Forelimb muscle (tissue), 1 donor: ENCODE measurements at regions not wholly inside any gene's neighbourhood (a gene's known extent, or its start where the extent isn't known, plus 50 kb on each side); places are given as distances from the start of the nearest gene placed in this dataset.
"Not testable (repeated sequence)": the region's sequence is repeated elsewhere in the genome, so short reads cannot be mapped to it uniquely, and the experiment has no call there.

ENCODE experiments used
- DNase-seq: peaks from one replicate; pipeline ENCODE4 v3.0.0-alpha.2; 2013; ENCODE audit warnings: low read depth

DNA sequence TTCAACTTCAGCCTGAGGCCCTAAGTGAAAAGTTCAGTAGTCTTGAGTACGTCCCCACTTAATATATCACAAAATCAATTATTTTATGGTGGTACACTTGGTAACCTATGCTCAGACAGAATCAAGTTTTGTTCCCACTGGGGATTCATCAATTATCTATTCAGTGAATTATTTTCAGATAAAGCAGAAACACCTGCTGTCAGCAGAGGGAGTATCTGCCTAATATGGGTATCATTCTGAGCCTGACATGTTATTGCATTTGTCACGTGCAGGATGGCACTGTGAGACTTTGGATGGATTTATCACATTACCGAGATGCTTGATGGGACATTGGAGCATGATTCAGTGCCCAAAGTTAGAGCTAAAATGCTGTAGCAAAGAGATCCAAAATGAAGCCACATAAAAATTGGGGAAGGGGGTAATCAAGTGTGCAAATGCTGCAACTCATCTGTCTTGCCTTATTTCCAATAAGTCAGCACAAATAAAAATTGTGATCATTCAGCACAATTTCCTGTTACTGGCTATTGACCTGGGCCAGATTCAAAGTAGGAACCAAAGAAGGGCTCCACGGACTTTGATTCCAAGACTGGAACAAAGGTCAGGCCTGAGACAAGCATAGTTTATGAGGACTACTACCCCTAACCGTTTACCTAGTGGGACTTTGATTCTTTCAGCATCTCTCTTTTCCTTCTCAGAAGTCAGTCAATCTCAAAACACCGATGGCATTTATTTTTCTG is 657.6 kb downstream of the LMO4 start:
- DNase-seq: no peak

DNA sequence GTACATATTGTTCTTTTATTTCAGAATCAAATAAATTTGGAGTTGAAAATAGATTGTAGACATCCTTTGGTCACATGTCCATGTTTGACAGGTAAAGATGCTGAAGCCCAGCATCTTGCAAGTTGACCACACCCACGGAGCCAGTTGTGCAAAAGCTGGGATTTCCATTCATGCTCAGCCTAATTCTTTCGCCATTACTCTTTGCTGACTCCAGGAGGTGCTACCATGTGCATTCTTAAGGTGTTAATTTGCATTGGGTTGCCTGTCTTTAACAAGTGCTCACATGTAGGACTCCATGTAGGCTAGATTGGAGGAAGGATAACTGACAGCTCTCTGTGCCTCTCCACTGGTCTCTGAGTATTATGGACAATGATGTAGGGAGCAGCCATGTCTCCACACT is 660.7 kb downstream of the LMO4 start:
- no peak for DNase-seq

GRCh38 chr1:87992536-87992935 is 663.9 kb downstream of the LMO4 start:
- DNase-seq: not testable (repeated sequence)

- no peak for DNase-seq
These were observed 664.4 kb downstream of the LMO4 start for GRCh38 chr1:87993051-87993450.

DNA sequence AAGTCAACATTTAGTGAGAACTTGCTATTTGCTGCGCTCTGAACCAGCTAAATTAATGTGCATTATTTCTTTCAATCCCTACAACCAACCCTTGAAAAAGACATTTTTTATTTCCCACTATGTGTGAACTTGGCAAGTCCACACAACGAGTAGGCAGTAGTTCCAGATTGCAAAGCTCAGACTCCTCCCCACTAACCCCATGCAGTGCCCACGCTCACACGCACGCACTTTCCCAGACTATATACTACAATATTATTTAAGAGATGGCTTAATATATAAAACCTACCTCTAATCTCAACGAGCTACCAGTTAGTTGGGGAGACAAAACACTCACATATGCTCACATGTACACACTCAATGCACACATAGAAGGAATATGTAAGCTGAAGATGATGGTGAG is 671.2 kb downstream of the LMO4 start:
- DNase-seq: no peak

GRCh38 chr1:88001460-88001859 is 672.8 kb downstream of the LMO4 start:
- DNase-seq: no peak

DNA sequence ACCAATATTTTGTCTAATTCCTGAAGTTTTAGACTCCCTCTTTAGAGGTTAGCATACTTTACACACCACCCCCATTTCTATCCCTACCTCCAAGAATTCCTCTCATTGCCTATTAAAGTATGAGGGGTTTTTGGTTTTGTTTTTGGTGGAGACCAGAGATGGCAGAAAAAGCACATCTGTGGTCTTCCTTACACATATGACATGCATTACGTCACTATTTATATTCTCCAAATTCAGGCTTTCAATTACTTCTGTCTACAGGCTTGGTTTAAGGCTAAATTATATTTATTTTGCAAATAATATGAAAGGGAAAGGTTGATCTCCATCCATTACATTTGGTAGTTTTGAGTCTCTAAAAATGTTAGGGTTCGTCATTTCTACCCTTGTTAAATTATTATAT is 674.6 kb downstream of the LMO4 start:
- no peak for DNase-seq

DNA sequence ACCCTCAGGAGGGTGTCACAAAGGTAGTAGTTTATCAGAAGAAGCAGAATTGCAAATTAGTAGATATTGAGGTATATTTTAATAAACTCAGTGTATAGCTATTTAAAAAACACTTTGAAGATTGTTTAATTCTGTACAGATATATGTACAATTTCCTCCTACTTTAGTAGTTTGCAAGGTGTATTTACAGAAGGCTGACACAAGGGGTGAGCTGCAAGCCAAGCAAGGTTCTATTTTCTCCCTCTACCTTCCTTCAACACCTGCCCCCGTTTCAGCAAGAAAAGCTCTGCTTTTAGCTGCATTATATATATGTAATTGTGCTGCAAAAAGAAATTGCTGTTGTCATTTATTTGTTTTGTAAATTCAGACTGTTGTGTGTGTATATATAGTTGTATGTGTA is 674.2 kb upstream of the PKN2 start:
- no peak for DNase-seq

DNA sequence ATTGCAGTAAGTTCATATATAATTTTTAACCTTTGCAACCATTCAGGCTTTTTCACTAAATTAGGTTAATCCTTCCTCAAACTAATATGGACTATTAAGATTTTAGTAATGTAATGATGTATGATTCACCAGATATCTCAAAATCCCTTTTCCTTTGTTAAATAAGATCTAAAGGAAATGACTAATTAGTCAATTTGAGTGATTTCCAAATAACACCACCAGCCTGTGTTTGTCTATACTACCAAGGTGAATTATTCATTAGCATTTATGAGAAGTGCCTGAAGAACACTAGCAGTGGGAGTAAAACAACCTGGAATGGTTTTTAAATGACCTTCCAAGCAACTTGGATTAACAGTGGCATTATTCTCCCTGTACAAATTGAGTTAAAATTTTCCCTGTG is 670.6 kb upstream of the PKN2 start:
- no peak for DNase-seq

- no peak for DNase-seq
These were observed 669.9 kb upstream of the PKN2 start for GRCh38 chr1:88014131-88014530.

GRCh38 chr1:88016947-88017346 is 667.1 kb upstream of the PKN2 start:
- DNase-seq: no peak

DNA sequence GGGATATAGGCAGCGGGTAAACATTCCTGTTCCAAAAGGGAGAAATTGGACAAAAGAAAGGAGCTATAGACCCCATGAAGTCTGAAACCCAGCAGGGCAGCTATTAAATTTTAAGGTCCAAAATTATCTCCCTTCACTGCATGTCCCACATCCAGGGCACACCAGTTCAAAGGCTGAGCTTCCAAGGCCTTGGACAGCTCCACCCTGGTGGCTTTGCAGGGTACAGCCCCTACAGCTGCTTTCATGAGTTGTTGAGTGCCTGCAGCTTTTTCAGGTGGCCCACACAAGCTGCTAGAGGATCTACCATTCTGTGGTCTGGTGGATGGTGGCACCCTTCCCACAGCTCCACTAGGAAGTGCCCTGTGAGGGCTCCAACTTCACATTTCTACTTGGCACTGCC is 662.5 kb upstream of the PKN2 start:
- no peak for DNase-seq

- no peak for DNase-seq
These were observed 661.6 kb upstream of the PKN2 start for GRCh38 chr1:88022516-88022915.

DNA sequence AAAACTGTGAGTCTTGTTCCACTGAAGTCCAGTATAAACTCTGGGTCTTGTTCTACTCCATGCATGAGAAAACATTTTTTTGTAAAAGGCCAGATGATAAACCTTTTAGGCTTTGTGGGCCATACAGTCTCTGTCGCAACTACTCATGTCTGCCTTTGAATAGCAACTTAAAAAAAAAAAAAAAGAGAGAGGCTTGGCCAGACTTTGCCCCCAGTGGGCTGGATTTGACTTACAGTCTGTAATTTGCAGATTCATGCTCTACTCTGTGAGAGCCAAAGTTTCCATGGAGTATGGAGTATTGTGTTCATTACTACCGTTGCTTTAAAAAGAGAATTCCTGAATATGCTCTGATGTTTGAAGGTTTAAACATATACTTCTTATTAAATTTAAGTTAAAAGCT is 654.9 kb upstream of the PKN2 start:
- DNase-seq: peak; percentile 16

- DNase-seq: no peak
These were observed 654.2 kb upstream of the PKN2 start for GRCh38 chr1:88029899-88030298.

DNA sequence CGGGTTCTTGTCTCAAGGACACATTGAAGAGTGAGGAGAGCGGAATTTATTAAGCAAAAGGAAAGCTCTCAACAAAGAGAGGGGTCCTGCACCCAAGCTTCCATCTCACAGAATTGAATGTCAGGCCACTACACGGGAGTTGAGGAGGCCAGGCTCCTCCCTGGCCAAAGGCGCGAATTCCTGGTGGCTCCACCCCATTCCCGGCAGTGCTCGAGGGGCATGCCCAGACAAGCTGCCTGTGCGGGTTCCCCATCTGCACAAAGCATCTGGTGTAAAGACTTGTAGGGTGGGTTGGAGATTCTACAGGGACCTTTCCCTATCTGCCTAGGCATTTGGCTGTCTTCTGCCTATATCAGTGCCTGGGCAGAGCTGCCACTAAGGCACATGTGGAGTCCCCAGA is 648.5 kb upstream of the PKN2 start:
- DNase-seq: no peak

DNA sequence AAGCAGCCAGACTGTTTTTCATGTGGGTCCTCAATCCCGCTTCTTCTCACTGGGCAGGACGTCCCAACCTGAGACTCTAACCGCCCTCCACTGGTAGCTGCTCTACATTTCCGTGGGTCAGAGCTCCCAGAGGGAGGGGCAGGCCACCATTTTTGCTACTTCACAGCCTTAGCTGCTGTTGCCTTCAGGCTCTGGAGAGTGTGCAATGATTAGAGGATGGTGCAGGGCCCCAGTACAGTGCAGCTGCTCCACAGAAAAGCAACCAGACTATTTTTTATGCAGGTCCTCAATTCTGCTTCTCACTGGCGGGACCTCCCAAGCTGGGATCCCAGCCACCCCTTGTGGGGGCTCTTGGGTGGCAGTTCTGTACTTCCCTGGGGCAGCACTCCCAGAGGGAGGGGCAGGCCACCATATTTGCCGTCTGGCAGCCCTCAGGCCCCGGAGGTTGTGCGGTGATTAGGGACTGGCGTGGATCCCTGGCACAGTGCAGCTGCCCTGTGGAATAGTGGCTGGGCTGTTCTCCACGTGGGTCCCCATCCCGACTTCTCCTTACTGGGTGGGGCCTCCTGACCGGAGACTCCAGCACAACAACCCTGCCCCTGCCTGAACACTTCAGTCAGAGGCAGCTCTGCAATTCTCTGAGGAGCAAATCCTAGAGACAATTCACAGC is 647.6 kb upstream of the PKN2 start:
- DNase-seq: no peak

GRCh38 chr1:88039240-88039639 is 644.8 kb upstream of the PKN2 start:
- DNase-seq: no peak

- DNase-seq: no peak
These were observed 640.2 kb upstream of the PKN2 start for GRCh38 chr1:88043834-88044233.

DNA sequence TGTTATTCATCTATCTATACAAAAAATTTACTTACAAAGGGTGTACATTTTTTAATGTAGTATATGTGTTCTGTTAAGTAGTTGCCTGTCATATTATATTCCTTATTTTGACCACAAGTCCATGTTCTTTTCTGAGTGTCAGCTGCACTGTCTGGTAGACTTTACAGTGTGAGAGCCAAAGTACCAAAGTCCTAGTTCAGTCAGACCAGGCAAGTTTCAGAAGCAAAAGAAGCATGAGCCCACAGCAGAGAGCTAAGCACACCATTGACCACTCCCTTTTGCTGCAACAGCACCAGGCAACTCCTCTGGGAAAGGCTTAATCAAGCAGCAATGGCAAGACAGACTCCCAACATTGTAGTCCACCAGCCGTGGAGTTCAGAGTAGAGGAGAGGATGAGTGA is 631.9 kb upstream of the PKN2 start:
- no peak for DNase-seq

GRCh38 chr1:88053065-88053464 is 631.0 kb upstream of the PKN2 start:
- DNase-seq: no peak

DNA sequence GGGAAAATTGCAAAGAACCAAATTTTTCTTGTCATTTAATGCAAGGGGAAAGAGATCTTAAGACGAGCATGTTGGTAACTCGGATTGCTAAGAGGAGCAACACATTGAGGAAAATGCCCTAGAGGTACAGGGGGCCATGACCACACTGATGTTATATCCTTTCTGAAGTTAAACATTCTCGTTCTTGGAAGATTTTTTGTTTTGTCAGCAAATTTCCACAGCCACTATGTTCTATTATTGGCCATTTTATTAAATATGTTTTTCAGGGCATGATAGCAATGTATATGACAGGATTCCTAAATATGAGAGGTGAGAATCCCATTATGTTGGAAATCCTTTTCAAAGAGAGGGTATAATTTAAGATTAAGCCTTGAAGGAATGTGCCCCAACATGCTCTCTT is 627.2 kb upstream of the PKN2 start:
- no peak for DNase-seq

- DNase-seq: no peak
These were observed 625.9 kb upstream of the PKN2 start for GRCh38 chr1:88058205-88058604.
